GM21786 (cell line): ENCODE measurements at regions not wholly inside any gene's neighbourhood (a gene's known extent, or its start where the extent isn't known, plus 50 kb on each side); places are given as distances from the start of the nearest gene placed in this dataset.
"Not testable (repeated sequence)": the region's sequence is repeated elsewhere in the genome, so short reads cannot be mapped to it uniquely, and the experiment has no call there.

ENCODE experiments used
- ATAC-seq: cut with Tn5 transposase; IDR thresholded peaks from one replicate; pipeline ENCODE4 v1.9.1; 2021; ENCODE audit not compliant: unreplicated experiment

- ATAC-seq, result no peak
Observed at GRCh38 chr13:80180740-80181355, 160.1 kb downstream of the SPRY2 start.

GRCh38 chr13:80177327-80177726 lies 163.6 kb downstream of the SPRY2 start:
- no peak for ATAC-seq

- ATAC-seq, result no peak
Observed at GRCh38 chr13:80173224-80173623, 167.7 kb downstream of the SPRY2 start.

- no peak for ATAC-seq
Observed at GRCh38 chr13:80171096-80171495, 169.8 kb downstream of the SPRY2 start.

- ATAC-seq, result no peak
Observed at GRCh38 chr13:80168089-80168850, 172.7 kb downstream of the SPRY2 start.

GRCh38 chr13:80166352-80166751 lies 174.6 kb downstream of the SPRY2 start:
- no peak for ATAC-seq

- ATAC-seq, result no peak
Observed at GRCh38 chr13:80164462-80164861, 176.5 kb downstream of the SPRY2 start.

- no peak for ATAC-seq
Observed at GRCh38 chr13:80161896-80162295, 179.0 kb downstream of the SPRY2 start.

- no peak for ATAC-seq
Observed at GRCh38 chr13:80161219-80161618, 179.7 kb downstream of the SPRY2 start.

- ATAC-seq, result no peak
Observed at GRCh38 chr13:80160110-80160509, 180.8 kb downstream of the SPRY2 start.

- ATAC-seq, result no peak
Observed at GRCh38 chr13:80157261-80157932, 183.5 kb downstream of the SPRY2 start.

GRCh38 chr13:80152142-80152541 lies 188.8 kb downstream of the SPRY2 start:
- ATAC-seq, result not testable (repeated sequence)

- no peak for ATAC-seq
Observed at GRCh38 chr13:80151016-80151415, 189.9 kb downstream of the SPRY2 start.

GRCh38 chr13:80149736-80150135 lies 191.2 kb downstream of the SPRY2 start:
- no peak for ATAC-seq

- no peak for ATAC-seq
Observed at GRCh38 chr13:80145171-80145690, 195.7 kb downstream of the SPRY2 start.

GRCh38 chr13:80144493-80144892 lies 196.4 kb downstream of the SPRY2 start:
- no peak for ATAC-seq

- no peak for ATAC-seq
Observed at GRCh38 chr13:80141123-80141849, 199.6 kb downstream of the SPRY2 start.

- no peak for ATAC-seq
Observed at GRCh38 chr13:80140685-80141084, 200.2 kb downstream of the SPRY2 start.

- ATAC-seq, result no peak
Observed at GRCh38 chr13:80139196-80139595, 201.7 kb downstream of the SPRY2 start.

GRCh38 chr13:80137994-80138393 lies 202.9 kb downstream of the SPRY2 start:
- ATAC-seq, result no peak

GRCh38 chr13:80134346-80134745 lies 206.6 kb downstream of the SPRY2 start:
- no peak for ATAC-seq
